ENCODE measurements at regions not wholly inside any gene's neighbourhood (a gene's known extent, or its start where the extent isn't known, plus 50 kb on each side); places are given as distances from the start of the nearest gene placed in this dataset.
A peak's percentile ranks its signal among the peaks of the same experiment; 100 is the strongest.

GRCh38 chr13:47673009-47673850 lies 327.8 kb downstream of the SUCLA2 start:
- intact Hi-C loops (cut with DNase I): no loop called here
- Histone ChIP-seq H3K4me3 (no peak overlapping the region), H3K4me1 (no peaks in the 10 kb centered on the region), H3K36me3 (replicated peaks in 1 of 2; ENCODE audit: insufficient read depth in 1 of 2, low read depth in 2 of 2) (no peaks in the 10 kb centered on the region), H3K9me3 (no peaks in the 10 kb centered on the region), H3K27ac (no peak overlapping the region), H3K27me3 (no peaks in the 10 kb centered on the region)
- TF ChIP-seq POLR2A (IDR thresholded peaks at IDR 0.05) (no peak), CTCF (IDR thresholded peaks at IDR 0.05) (no peak)
- DNase-seq: no peak
- 20 to 24% methylated on average over 5 of the region's 5 CpGs for WGBS, 2 donors
- peak; percentile 70 for ATAC-seq

DNA sequence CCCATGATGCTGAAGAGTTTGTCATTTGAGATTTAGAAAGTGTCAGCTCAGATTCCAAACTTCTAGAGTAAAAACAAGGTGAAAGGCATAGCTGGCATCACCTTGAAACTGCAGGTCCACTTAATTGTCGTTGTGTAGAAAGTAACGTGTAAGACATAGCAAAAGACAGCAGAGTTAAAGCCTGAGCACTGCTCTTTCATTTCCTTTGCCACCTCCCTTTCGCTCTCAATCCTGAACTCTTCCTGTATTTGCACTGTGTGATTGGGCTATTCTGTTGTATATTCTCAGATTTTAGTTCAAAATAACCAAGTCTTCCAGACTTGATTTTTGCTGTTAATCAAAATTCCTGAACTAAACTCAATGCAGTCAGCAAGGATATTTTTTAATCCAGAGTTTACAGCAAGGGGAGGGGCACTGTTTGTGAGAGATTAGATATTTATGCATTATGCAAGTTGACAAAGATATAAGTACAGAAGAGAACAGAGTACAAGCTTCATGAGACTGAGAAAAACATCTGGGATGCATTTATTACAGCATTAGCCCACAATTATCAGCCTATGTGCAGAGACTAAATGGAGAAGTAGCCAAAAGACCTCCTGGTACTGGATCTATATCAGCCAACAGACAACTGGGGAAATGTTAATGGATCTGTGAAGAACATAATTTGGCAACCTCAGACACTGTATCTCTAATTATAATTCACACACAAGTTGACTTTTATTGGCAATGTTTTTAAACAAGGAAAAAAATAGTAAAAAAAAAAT lies 328.6 kb downstream of the SUCLA2 start:
- H3K36me3 ChIP-seq (replicated peaks in 1 of 2; ENCODE audit: insufficient read depth in 1 of 2, low read depth in 2 of 2): no peaks in the 10 kb centered on the region
- TF ChIP-seq POLR2A (IDR thresholded peaks at IDR 0.05) (no peak), CTCF (IDR thresholded peaks at IDR 0.05) (no peak)
- H3K27ac ChIP-seq: no peak overlapping the region
- intact Hi-C loops (cut with DNase I): no loop called here
- no peaks in the 10 kb centered on the region for H3K9me3 ChIP-seq
- 60 to 61% methylated on average over 3 of the region's 3 CpGs for whole genome bisulfite sequencing, 2 donors
- no peaks in the 10 kb centered on the region for H3K27me3 ChIP-seq
- no peak for ATAC-seq
- no peaks in the 10 kb centered on the region for H3K4me1 ChIP-seq
- H3K4me3 ChIP-seq: no peak overlapping the region
- no peak for DNase-seq

DNA sequence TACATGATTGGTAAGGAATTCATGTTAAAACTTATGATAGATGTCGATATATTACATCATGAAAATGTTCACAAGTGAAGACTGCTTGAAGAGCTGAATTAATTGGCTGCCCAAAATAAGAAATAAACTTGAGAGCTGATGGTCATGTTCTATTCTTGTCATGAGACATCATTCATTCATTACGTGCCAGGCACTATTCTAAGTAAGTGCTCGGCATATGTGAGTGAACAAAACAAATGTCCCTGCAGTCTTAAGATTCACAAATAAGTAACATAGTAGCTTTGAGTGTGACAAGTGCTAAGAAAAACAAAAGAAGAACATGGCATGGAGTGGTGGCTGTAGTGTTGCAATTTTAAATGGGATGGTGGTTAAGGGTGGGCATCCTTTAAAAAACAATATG lies 329.3 kb downstream of the SUCLA2 start:
- Histone ChIP-seq H3K4me1 (no peaks in the 10 kb centered on the region), H3K27ac (no peak overlapping the region), H3K4me3 (no peak overlapping the region), H3K36me3 (replicated peaks in 1 of 2; ENCODE audit: insufficient read depth in 1 of 2, low read depth in 2 of 2) (no peaks in the 10 kb centered on the region), H3K27me3 (no peaks in the 10 kb centered on the region), H3K9me3 (no peaks in the 10 kb centered on the region)
- intact Hi-C loops (cut with DNase I): no loop called here
- ATAC-seq: no peak
- no peak for DNase-seq
- TF ChIP-seq POLR2A (IDR thresholded peaks at IDR 0.05) (no peak), CTCF (IDR thresholded peaks at IDR 0.05) (no peak)
- 61 to 79% methylated on average over 3 of the region's 3 CpGs for WGBS, 2 donors

- ATAC-seq (no peak), DNase-seq (no peak)
- Histone ChIP-seq H3K4me1 (no peaks in the 10 kb centered on the region), H3K4me3 (no peak overlapping the region), H3K9me3 (no peaks in the 10 kb centered on the region), H3K27me3 (no peaks in the 10 kb centered on the region), H3K27ac (no peak overlapping the region), H3K36me3 (replicated peaks in 1 of 2; ENCODE audit: insufficient read depth in 1 of 2, low read depth in 2 of 2) (no peaks in the 10 kb centered on the region)
- no peak for TF ChIP-seq POLR2A (IDR thresholded peaks at IDR 0.05)
- no peak for TF ChIP-seq CTCF (IDR thresholded peaks at IDR 0.05)
- WGBS, 2 donors: 46 to 69% methylated on average over 3 of the region's 3 CpGs
- intact Hi-C loops (cut with DNase I): no loop called here
These were observed 336.0 kb downstream of the SUCLA2 start for GRCh38 chr13:47665043-47665442.
